COLO668 (cell line): ENCODE measurements at regions not wholly inside any gene's neighbourhood (a gene's known extent, or its start where the extent isn't known, plus 50 kb on each side); places are given as distances from the start of the nearest gene placed in this dataset.

ENCODE experiments used
- DNase-seq: peaks from one replicate; lab custom pipeline; 2025; ENCODE audit not compliant: unreplicated experiment; lab: John Stamatoyannopoulos, UW

DNA sequence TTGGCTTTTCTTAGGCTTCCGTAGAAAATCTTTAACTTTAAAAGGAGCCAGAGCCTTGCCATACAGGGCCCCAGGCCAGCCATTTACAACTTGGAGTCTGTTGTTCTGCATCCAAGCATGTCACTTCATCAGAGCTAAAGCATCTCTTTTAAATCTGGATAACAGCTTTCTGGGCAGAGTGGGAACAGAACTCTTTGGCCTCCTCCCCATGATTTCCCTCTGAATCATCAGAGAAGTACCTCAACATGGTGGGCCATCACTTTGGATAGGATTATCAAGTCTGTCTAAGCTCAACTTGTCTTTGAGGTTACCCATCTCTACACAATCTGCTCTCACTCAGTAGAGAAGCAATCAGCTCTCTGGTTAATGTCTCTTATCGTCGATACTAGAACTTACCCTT, 170.9 kb downstream of the SLC6A15 start:
- DNase-seq, result no peak

DNA sequence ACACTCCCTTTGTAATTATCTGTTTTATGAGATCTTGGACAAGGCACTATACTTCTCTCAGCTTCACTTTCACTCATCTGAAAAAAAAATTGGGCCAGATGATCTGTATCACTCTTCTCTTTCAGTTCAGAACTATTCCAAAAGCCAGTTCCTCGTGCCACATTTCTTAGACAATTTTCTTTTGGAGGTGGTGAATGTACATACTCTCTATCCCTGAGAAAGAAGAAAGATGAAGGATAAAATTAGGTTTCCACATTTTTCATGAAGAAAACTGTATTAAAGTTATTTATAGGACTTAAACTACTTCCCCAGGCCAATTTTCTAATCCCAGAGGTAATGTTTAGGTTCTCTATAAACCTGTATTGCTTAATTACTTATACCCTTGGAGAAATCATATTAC, 171.6 kb downstream of the SLC6A15 start:
- no peak for DNase-seq

DNA sequence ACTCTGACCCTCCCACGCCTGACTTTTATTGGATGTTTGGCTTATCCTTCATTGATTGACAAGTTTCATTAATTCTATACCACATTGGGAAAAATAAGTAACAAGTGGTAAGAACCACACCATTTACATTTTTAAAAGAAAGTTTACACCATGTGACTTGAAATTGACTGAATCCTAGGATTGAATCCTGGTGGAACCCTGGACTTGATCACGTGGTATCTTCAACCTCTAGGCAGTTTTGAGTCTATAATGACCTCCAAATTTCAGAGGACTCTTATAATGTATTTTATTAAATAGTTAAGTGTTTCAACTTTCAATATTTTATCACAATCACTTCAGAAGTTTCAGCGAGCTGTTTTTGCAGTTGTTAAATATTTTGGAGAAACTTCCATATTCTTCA, 172.0 kb downstream of the SLC6A15 start:
- DNase-seq, result no peak

DNA sequence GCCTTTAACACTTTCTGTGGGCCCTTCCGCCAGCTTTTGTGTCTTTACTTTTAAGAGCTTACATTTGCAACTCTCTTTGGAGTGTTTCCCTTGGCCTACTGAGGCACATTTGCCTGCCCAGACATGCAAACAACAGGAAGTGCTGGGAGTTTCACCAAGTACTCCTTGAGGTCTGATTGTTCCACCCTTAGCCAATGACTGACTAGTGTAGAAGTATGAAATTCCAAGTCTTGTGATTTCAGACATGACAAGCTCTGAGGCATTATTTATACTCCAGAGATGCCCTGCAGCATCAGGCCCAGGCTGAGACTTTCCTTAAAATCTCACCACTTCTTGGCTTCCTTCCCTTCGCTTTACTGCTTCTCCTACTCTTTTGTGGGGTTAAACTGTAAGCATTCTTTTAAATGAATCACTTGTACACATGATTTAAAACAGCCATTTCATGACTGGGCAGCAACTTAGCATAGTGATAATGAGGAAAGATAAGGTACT, 174.1 kb downstream of the SLC6A15 start:
- DNase-seq, result no peak

DNA sequence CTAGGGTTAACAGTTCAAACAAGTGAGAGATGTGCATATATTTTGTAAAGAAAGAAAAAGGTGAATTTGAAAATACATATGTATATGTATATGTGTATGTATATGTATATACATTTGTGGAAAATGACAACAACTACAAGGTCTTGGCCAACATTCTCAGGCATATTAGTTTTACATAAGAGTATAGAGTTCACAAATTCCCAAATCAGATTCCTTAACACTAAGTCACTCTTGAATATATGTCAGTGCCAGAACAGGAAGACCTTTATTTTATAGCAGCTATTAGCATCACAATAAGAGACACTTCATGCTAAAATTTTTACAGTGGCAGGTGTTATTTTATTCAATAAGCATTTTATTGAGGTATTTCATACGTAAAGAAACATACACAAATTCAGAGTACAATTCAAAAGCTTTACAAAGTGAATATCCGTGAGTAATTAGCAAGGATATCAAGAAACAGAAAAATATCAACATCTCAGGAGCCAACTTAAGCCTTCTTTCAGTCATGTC, 179.7 kb downstream of the SLC6A15 start:
- no peak for DNase-seq

DNA sequence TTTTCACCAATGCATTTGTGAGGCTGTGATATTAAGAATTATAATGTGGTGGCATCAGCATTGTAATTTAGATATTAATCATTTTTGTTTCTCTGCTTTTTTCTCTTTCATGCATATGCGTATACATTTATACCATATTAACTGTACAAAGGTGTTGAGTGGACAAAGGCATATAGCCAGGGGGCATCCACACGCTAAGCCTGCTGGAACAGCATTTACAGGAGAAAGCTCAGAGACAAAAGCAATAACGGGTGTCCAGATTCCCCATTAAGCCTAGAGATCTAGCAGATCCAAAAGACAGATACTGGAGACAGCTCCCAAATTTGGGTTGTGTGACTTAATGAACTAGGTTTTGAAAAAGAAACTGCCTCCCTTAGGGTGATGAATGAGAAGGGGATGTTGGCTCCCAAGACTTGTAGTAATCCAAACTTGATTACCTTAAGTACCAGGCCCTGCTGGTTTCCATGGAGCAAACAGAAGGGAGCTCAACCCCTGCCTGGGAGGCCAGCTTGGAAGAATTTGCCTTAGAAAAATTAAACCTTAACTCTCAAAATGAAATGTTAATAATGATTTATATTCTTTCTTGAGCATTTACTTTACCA, 181.9 kb downstream of the SLC6A15 start:
- no peak for DNase-seq

GRCh38 chr12:84727961-84728360, 184.6 kb downstream of the SLC6A15 start:
- no peak for DNase-seq

- DNase-seq, result no peak
Observed at GRCh38 chr12:84726780-84727179, 185.8 kb downstream of the SLC6A15 start.

DNA sequence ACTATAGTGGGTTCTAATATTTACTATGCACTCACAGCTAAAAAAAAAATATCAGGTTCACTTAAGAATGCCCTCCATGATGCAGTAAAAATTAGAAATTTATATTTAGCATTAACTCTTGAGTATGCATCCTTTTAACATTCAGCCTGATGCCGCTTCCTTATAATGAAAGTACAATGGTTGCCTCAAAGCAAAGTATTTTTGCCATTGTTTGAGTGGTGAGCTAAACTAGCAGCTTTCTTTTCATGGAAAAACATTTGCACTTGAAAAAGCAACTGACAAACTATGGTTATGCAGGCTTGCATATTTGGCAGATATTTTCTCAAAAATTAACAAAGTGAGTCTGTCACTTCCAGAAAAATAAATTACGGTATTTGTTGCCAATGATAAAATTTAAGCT, 188.6 kb downstream of the SLC6A15 start:
- DNase-seq, result no peak

- no peak for DNase-seq
Observed at GRCh38 chr12:84719997-84720396, 192.6 kb downstream of the SLC6A15 start.

DNA sequence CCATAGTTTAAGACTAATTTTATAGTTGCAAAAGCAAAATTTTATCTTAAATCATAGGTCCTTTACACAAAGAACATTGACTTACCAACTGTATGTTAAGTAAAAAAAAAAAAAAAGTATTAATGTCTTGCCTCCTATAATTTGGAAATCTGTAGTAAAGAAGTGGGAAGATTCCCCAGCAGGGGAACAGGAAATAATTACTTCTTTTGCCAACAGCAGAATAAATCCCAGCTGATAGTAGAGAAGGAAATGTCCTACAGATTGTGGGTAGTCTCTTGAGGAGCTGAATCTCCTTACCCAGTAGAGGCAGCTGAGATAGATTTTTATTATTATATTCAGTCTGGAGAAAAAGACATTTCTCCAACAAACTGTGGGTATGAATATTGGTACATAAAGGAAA, 193.7 kb downstream of the SLC6A15 start:
- DNase-seq, result no peak

GRCh38 chr12:84712747-84713146, 199.9 kb downstream of the SLC6A15 start:
- no peak for DNase-seq

DNA sequence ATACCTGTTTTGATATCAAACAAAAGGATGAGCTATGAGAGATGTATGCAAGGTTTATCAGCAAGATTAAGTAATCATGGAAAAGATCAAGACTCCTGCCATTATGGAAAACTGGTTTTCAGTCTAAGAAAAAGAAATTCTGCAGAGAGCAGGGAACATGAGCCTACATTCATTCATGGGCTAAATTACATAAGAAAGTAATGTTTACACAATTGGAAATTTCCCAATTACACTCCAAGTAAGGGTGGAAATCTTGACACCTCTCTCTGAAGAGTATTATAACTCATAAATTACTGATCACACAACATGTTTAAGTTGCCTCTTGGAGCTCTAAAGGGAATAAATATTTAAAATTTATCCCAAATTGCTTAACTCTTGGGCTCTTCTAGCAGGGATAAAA, 206.2 kb downstream of the SLC6A15 start:
- DNase-seq, result no peak

- no peak for DNase-seq
Observed at GRCh38 chr12:84704856-84705255, 207.7 kb downstream of the SLC6A15 start.

DNA sequence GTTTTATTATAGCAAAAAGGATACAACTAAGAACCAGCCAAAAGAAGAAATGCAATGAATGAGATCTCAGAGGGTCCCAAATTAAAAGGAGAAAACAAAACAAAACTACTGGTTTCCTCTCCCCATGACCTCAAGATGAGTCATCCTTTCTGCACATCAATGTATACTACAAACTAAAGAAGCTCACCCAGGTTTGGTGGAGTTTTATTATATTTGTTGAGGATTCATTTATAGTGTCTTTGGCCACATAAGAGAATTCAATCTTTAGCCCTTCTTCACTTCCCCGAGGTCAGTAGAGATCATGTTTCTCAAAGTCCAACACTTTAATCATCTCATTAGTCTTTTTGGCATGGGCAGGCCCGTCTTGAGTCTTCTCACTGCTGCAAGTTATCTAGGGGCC, 210.6 kb downstream of the SLC6A15 start:
- DNase-seq, result no peak

DNA sequence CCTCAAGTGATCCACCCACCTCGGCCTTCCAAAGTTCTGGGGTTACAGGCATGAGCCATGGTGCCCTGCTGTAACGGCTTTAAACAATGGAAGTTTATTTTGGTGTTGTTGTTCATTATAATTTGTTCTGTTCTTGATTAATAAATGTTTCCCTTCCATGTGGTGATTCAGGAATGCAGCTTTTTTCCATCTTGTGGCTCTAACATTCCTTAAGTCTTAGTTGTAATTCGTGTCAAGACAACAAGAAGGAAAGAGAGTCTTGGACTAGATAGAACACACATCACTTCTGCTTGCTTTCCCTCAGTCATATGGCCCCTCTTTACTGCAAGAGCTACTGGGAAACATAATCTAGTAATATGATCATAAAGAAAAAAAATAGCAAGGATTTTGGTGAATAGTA, 211.6 kb downstream of the SLC6A15 start:
- no peak for DNase-seq

- DNase-seq, result no peak
Observed at GRCh38 chr12:84698576-84699333, 213.8 kb downstream of the SLC6A15 start.

- no peak for DNase-seq
Observed at GRCh38 chr12:84696908-84697540, 215.6 kb downstream of the SLC6A15 start.

- no peak for DNase-seq
Observed at GRCh38 chr12:84696281-84696680, 216.3 kb downstream of the SLC6A15 start.

GRCh38 chr12:84694116-84694515, 218.5 kb downstream of the SLC6A15 start:
- DNase-seq, result no peak

- DNase-seq, result no peak
Observed at GRCh38 chr12:84692071-84692470, 220.5 kb downstream of the SLC6A15 start.

DNA sequence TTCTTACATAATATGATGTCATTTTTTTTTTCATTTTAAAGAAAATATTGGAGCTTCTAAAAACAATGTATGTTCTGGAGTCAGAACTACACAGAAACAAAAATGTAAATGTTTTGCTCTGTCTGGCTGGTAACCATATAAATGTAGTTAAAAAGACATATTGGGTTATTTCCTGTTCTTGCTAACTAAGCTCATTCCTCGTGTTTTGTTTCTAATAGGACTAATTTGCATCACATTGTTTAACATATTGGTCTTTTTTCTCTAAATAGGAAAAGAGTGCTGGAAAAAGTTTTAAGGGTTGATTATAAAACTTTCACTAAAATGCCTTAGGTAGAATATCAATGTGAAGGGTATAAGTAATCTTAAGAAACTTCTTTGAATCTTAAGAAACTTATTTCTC, 221.3 kb downstream of the SLC6A15 start:
- DNase-seq, result no peak
